ENCODE measurements at regions not wholly inside any gene's neighbourhood (a gene's known extent, or its start where the extent isn't known, plus 50 kb on each side); places are given as distances from the start of the nearest gene placed in this dataset.
"Not testable (repeated sequence)": the region's sequence is repeated elsewhere in the genome, so short reads cannot be mapped to it uniquely, and the experiment has no call there.

DNA sequence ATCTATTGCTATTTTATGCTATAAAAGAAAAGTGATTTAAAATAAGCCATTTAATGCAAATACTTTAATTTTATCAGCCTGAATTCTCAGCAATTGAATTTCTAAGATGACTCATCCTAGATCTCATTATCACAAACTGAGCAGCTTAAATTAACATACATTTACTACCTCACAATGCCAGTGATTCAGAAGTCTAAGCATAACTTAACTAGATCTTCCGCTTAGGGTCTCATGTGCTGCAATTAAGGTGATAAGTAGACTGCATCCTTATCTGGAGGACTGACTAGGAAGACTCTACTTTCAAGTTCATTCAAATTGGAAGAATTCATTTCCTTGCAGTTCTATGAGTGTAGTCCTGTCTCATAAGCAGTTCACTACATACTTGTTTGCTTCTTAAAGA, 286.6 kb downstream of the COL11A1 start:
- no peak overlapping the region for H3K4me3 ChIP-seq (ENCODE audit: low read depth, low read length)
- no peak for DNase-seq (ENCODE audit: low read depth)
- TF ChIP-seq, protein P1, sequence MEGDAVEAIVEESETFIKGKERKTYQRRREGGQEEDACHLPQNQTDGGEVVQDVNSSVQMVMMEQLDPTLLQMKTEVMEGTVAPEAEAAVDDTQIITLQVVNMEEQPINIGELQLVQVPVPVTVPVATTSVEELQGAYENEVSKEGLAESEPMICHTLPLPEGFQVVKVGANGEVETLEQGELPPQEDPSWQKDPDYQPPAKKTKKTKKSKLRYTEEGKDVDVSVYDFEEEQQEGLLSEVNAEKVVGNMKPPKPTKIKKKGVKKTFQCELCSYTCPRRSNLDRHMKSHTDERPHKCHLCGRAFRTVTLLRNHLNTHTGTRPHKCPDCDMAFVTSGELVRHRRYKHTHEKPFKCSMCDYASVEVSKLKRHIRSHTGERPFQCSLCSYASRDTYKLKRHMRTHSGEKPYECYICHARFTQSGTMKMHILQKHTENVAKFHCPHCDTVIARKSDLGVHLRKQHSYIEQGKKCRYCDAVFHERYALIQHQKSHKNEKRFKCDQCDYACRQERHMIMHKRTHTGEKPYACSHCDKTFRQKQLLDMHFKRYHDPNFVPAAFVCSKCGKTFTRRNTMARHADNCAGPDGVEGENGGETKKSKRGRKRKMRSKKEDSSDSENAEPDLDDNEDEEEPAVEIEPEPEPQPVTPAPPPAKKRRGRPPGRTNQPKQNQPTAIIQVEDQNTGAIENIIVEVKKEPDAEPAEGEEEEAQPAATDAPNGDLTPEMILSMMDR (IDR thresholded peaks at IDR 0.05; ENCODE audit: control insufficient read depth, extremely low read depth, insufficient read depth): no peak

DNA sequence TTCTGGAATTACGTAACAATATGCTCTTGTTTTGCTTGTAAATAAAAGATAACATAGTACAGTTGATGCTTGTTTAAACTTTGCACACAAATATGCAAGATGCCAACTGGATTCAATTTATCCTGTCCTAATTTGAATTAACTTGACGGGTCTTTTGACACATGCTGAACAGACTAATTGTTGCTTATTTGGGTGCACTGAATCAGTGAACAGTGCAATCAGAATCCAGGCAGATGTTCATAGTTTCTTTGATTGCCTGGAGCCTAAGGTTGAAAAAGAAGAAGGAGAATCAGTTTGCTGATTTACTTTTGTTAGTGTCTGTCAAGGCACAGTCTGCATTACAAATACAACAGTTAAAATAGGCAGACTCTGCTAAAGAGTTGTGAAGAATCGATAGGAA, 307.9 kb downstream of the COL11A1 start:
- TF ChIP-seq, protein P1 (IDR thresholded peaks at IDR 0.05; ENCODE audit: control insufficient read depth, extremely low read depth, insufficient read depth): no peak
- no peak for DNase-seq (ENCODE audit: low read depth)

DNA sequence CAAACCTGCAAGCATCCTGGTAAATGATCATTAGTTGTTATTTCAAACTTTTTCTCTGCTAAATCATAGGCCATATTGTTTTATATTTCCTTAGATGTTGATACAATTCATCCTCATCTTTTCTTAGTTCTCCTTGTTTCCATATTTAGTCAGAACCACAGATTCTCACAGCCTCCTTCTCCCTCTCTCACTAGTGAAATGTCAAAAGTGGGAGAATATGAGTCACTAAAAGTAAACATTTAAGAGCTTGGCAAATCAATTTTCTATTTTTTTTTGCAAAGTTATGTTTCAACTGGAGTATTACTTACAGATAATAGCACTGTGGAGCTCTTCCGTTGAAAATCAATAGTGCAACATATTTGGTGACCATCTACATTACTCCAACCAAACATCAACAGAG, 308.8 kb downstream of the COL11A1 start:
- H3K4me3 ChIP-seq (ENCODE audit: low read depth, low read length): no peak overlapping the region
- no peak for DNase-seq (ENCODE audit: low read depth)
- TF ChIP-seq, protein P1 (IDR thresholded peaks at IDR 0.05; ENCODE audit: control insufficient read depth, extremely low read depth, insufficient read depth): no peak

More for the DNA sequence above, 307.9 kb downstream of the COL11A1 start:
- H3K4me3 ChIP-seq (ENCODE audit: low read depth, low read length): no peak overlapping the region

DNA sequence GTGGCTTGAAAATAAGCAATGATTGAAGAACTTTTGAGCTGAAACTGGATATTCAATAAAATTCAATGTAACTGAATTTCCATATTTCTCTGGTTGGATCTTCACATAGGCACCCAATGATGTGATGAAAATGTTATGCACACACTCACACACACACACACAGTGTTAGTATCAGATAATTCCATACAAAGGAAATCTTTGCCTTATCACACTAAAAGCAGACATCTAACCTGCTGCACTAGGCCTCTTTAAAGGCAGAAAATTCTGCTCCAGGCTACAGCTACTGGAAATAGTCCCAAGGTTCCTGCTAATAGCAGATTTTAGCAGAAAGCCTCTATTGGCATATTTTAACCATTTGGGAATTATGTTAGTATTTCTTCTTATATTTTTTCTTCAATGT, 309.6 kb downstream of the COL11A1 start:
- TF ChIP-seq, protein P1 (IDR thresholded peaks at IDR 0.05; ENCODE audit: control insufficient read depth, extremely low read depth, insufficient read depth): no peak
- no peak for DNase-seq (ENCODE audit: low read depth)

DNA sequence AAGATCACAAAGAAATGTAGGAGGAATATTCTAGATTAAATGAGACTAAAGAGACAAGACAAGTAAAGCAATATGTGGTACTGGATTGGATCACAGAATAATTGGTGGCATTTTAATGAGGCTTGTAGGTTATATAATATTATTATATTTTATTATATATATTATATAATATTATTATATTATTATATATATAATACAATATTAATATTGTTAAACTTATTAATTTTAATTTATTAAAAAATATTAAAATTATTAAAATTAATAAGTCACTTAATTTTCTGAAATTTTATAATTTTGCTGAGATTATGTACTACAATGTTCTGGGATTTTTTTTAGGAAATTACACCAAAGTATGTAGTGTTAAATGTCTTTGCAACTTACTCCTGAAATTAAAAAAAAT, 311.9 kb downstream of the COL11A1 start:
- no peak overlapping the region for H3K4me3 ChIP-seq (ENCODE audit: low read depth, low read length)
- DNase-seq (ENCODE audit: low read depth): no peak
- TF ChIP-seq, protein P1 (IDR thresholded peaks at IDR 0.05; ENCODE audit: control insufficient read depth, extremely low read depth, insufficient read depth): no peak

More for the DNA sequence above, 309.6 kb downstream of the COL11A1 start:
- H3K4me3 ChIP-seq (ENCODE audit: low read depth, low read length): no peak overlapping the region

DNA sequence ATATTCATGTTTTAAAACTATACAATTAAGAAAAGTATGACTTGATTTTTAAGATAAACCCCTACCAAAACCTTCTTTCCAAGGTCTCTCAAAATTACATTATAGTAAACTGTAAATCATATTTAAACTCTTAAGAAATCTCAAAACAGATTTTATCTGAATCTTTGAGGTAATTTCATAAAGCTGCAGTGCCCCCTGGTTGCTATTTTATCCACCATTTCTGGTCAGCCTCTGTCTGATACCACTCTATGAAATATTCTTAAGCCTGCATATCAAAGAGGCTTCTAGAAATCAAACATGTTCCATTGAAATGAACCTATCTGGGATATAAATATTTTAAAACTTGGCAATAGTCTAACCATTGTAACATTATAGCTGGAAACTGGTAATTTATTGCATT, 317.3 kb downstream of the COL11A1 start:
- no peak overlapping the region for H3K4me3 ChIP-seq (ENCODE audit: low read depth, low read length)
- TF ChIP-seq, protein P1 (IDR thresholded peaks at IDR 0.05; ENCODE audit: control insufficient read depth, extremely low read depth, insufficient read depth): peak; percentile 46
- no peak for DNase-seq (ENCODE audit: low read depth)

DNA sequence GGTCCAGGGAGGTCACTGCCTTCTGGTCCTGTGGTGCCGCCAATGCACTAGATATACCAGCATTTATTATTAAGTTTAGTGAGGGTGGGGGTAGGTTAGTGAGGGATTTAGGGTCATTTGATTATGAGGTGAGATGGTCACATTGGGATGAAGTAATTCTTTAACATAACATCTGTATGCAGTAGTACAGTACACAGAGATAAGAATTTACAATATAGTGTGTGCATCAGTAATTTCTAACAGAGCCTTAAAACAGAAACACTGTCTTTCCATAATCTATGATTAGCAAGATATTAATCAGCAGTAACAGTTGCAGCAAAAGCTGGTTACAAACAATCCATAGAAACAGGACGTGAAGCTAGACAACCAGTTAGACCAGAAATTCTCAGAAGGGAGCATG, 318.4 kb downstream of the COL11A1 start:
- DNase-seq (ENCODE audit: low read depth): not testable (repeated sequence)

More for the DNA sequence above, 318.4 kb downstream of the COL11A1 start:
- H3K4me3 ChIP-seq (ENCODE audit: low read depth, low read length): not testable (repeated sequence)
